ENCODE measurements at regions not wholly inside any gene's neighbourhood (a gene's known extent, or its start where the extent isn't known, plus 50 kb on each side); places are given as distances from the start of the nearest gene placed in this dataset.

- Histone ChIP-seq H2BK5ac (ENCODE audit: low read depth, low read length, poor library complexity, severe bottlenecking) (no peak overlapping the region), H3K18ac (ENCODE audit: low read depth, low read length) (no peak overlapping the region), H3K4me2 (ENCODE audit: low read depth, low read length) (no peak overlapping the region), H3K4me3 (ENCODE audit: insufficient read depth, low read depth, low read length) (no peak overlapping the region), H3K9me3 (ENCODE audit: control insufficient read depth, insufficient read depth, low read length) (peaks cover 19% of the 10 kb centered on the region), H3K9ac (ENCODE audit: low read depth, low read length) (no peak overlapping the region), H3K79me1 (ENCODE audit: low read depth in 1 of 2, low read length in 2 of 2) (no peaks in the 10 kb centered on the region), H3K27ac (ENCODE audit: insufficient read depth, low read length) (no peak overlapping the region), H4K91ac (ENCODE audit: insufficient read depth, low read depth, low read length) (no peak overlapping the region), H3K27me3 (ENCODE audit: control insufficient read depth, insufficient read depth, low read length) (no peaks in the 10 kb centered on the region), H3K14ac (replicated peaks; ENCODE audit: low read depth, low read length) (no peak overlapping the region), H2BK20ac (ENCODE audit: low read depth, low read length) (no peak overlapping the region), H3K56ac (ENCODE audit: extremely low read depth, insufficient read depth, low read length) (no peak overlapping the region), H3K36me3 (ENCODE audit: control insufficient read depth, insufficient read depth, low read length) (no peaks in the 10 kb centered on the region), H3K9me1 (ENCODE audit: insufficient read depth, low read length) (no peaks in the 10 kb centered on the region), H2BK120ac (ENCODE audit: low read depth, low read length) (no peak overlapping the region), H2BK15ac (ENCODE audit: low read depth, low read length) (no peak overlapping the region), H3K23ac (ENCODE audit: low read depth, low read length) (no peak overlapping the region), H3K4me1 (ENCODE audit: control insufficient read depth, insufficient read depth, low read length) (no peaks in the 10 kb centered on the region), H2AFZ (replicated peaks; ENCODE audit: low read length, poor library complexity) (no peak overlapping the region), H2AK5ac (ENCODE audit: low read depth, low read length) (no peak overlapping the region), H4K20me1 (ENCODE audit: insufficient read depth, low read length) (no peaks in the 10 kb centered on the region), H4K8ac (ENCODE audit: low read depth in 2 of 2, low read length in 2 of 2) (no peak overlapping the region), H2AK9ac (replicated peaks; ENCODE audit: low read depth, low read length, poor library complexity) (no peak overlapping the region), H4K5ac (ENCODE audit: low read depth, low read length) (no peak overlapping the region), H3K4ac (ENCODE audit: low read depth, low read length) (no peak overlapping the region)
- intact Hi-C loops (cut with micrococcal nuclease): no loop called here
- dilution Hi-C loops (cut with HindIII; ENCODE audit: low sequenced_read_pairs, unreplicated experiment): no loop called here
- ChIA-PET POLR2A (ENCODE audit: unreplicated experiment) (no interaction called here), CTCF (no interaction called here)
- WGBS, 2 experiments (ENCODE audit: extremely low coverage in 2 of 2, insufficient read length in 1 of 2): no CpG with 5 or more reads among the region's 1 CpG
- TF ChIP-seq SMC3 (IDR thresholded peaks at IDR 0.05; ENCODE audit: low read depth, low read length) (no peak), RAD21 (IDR thresholded peaks at IDR 0.05; ENCODE audit: low read length) (no peak), RFX5 (IDR thresholded peaks at IDR 0.05; ENCODE audit: low read depth, low read length) (no peak), CHD1 (IDR thresholded peaks at IDR 0.05; ENCODE audit: low read depth, low read length) (no peak), BHLHE40 (IDR thresholded peaks at IDR 0.05; ENCODE audit: low read depth, low read length) (no peak), USF2 (IDR thresholded peaks at IDR 0.05; ENCODE audit: low read depth, low read length) (no peak), POLR2A (IDR thresholded peaks at IDR 0.05; ENCODE audit: low read depth, low read length) (no peak), MXI1 (IDR thresholded peaks at IDR 0.05; ENCODE audit: borderline replicate concordance, low read depth, low read length) (no peak), RCOR1 (IDR thresholded peaks at IDR 0.05; ENCODE audit: insufficient replicate concordance, low read length) (no peak), FOS (IDR thresholded peaks at IDR 0.05; ENCODE audit: low read depth, low read length) (no peak), CTCF (conservative IDR thresholded peaks at IDR 0.05; ENCODE audit: low read depth, low read length) (no peak), ELK1 (IDR thresholded peaks at IDR 0.05; ENCODE audit: borderline replicate concordance, low read depth, low read length) (no peak), MAZ (IDR thresholded peaks at IDR 0.05; ENCODE audit: borderline replicate concordance, low read depth, low read length) (no peak), NFE2L2 (IDR thresholded peaks at IDR 0.05; ENCODE audit: low read depth, low read length) (no peak), MAFK (IDR thresholded peaks at IDR 0.05; ENCODE audit: low read depth, low read length) (no peak)
- no peak for ATAC-seq (ENCODE audit: low read depth)
- DNase-seq: no peak
- no TSS peak for BruUV-seq (replicated peaks)
- in situ Hi-C loops (cut with MboI; ENCODE audit: low sequenced_read_pairs): no loop called here
Observed at GRCh38 chr18:53946594-53946993, 277.9 kb downstream of the MBD2 start.

Data from IMR-90 (cell line).